ENCODE measurements at regions not wholly inside any gene's neighbourhood (a gene's known extent, or its start where the extent isn't known, plus 50 kb on each side); places are given as distances from the start of the nearest gene placed in this dataset.
A peak's percentile ranks its signal among the peaks of the same experiment; 100 is the strongest.

DNA sequence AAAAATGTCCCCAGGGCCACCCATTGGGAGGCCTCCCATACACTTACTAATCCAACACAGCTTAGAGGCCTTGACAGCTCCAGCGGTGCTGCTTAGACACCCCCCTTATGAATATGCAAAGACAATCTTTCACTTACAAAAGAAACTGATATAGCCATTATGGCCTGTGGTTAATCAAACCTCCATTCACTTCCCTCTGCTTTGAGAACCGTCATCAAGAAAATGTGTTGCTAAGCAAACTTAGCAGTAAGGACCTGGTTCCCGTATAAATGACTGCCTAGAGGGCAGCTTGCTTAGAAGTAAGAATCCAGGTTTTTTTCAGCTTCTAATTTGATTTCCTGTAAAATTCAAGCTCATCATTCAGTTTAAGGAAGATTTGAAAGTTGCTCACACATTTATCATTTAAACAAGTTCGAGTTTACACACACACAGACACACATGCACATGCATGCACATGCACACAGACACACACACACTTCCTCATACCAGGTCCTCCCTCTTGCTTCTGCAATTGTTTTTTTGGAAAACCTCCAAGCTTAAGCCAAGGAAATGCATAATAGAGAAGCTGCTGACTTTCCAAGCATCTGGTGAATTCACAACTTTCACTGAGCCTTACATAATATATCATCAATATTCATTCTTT, 137.7 kb upstream of the BLID start:
- no peak for DNase-seq (ENCODE audit: low read depth, low spot score)
- dilution Hi-C loops (cut with MboI; ENCODE audit: extremely low pct_ligation_motif_present, low sequenced_read_pairs), result no loop called here
- Histone ChIP-seq H3K9me1 (ENCODE audit: control insufficient read depth, extremely low read depth, insufficient read depth, low read length) (no peaks in the 10 kb centered on the region), H3K4me1 (ENCODE audit: control insufficient read depth, extremely low read depth, insufficient read depth, low read length) (peaks cover 26% of the 10 kb centered on the region), H3K9me3 (ENCODE audit: control insufficient read depth, low read depth, low read length) (no peaks in the 10 kb centered on the region), H3K79me2 (ENCODE audit: control insufficient read depth, insufficient read depth, low read length) (no peaks in the 10 kb centered on the region), H3K27ac (ENCODE audit: control insufficient read depth, insufficient read depth, low read length) (peak overlapping the region; percentile 22), H3K36me3 (ENCODE audit: control insufficient read depth in 2 of 2, extremely low read depth in 1 of 2, insufficient read depth in 2 of 2, low read length in 2 of 2) (no peaks in the 10 kb centered on the region), H3K9ac (ENCODE audit: control insufficient read depth, extremely low read depth, insufficient read depth, low read length) (no peak overlapping the region), H4K20me1 (ENCODE audit: control insufficient read depth, extremely low read depth, insufficient read depth, low read length) (no peaks in the 10 kb centered on the region), H2AFZ (ENCODE audit: control insufficient read depth, low read length) (peak overlapping the region; percentile 49), H3K4me3 (ENCODE audit: control insufficient read depth in 2 of 3, extremely low read depth in 1 of 3, insufficient read depth in 2 of 3, low read depth in 1 of 3, low read length in 3 of 3) (no peak overlapping the region), H3K27me3 (ENCODE audit: control insufficient read depth, extremely low read depth, insufficient read depth, low read length) (no peaks in the 10 kb centered on the region), H3K4me2 (ENCODE audit: control insufficient read depth, extremely low read depth, insufficient read depth, low read depth, low read length) (peak overlapping the region; percentile 73)
- FAIRE-seq, result peak; percentile 39
- TF ChIP-seq, protein P1, sequence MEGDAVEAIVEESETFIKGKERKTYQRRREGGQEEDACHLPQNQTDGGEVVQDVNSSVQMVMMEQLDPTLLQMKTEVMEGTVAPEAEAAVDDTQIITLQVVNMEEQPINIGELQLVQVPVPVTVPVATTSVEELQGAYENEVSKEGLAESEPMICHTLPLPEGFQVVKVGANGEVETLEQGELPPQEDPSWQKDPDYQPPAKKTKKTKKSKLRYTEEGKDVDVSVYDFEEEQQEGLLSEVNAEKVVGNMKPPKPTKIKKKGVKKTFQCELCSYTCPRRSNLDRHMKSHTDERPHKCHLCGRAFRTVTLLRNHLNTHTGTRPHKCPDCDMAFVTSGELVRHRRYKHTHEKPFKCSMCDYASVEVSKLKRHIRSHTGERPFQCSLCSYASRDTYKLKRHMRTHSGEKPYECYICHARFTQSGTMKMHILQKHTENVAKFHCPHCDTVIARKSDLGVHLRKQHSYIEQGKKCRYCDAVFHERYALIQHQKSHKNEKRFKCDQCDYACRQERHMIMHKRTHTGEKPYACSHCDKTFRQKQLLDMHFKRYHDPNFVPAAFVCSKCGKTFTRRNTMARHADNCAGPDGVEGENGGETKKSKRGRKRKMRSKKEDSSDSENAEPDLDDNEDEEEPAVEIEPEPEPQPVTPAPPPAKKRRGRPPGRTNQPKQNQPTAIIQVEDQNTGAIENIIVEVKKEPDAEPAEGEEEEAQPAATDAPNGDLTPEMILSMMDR (optimal IDR thresholded peaks at IDR 0.05 in 1 of 3, IDR thresholded peaks at IDR 0.05 in 1 of 3, conservative IDR thresholded peaks at IDR 0.05 in 1 of 3; ENCODE audit: extremely low read depth in 1 of 3, insufficient read depth in 2 of 3, low read length in 3 of 3), result no peak
- TF ChIP-seq EZH2 (IDR thresholded peaks at IDR 0.05; ENCODE audit: low read length), result no peak

DNA sequence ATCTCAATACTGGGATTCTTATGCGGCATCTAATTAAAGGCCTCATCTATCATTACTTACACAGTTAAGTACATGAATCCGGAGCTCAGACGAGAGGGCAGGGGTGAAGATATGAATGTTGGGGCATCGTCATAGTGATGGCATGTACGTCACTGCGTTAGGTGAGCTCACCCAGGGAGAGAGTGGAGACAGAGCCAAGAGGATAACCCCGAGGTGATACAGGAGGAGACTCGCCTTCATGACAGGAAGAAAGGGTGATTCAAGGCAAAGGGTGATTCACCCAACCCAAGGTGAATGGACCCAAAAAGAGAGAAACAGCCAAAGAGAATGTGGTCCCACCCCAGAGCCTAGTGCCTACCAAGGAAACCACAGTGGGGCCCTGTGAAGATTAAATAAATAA, 132.9 kb upstream of the BLID start:
- no peaks in the 10 kb centered on the region for H3K9me1 ChIP-seq (ENCODE audit: control insufficient read depth, extremely low read depth, insufficient read depth, low read length)
- dilution Hi-C loops (cut with MboI; ENCODE audit: extremely low pct_ligation_motif_present, low sequenced_read_pairs), result no loop called here
- no peak overlapping the region for H3K27ac ChIP-seq (ENCODE audit: control insufficient read depth, insufficient read depth, low read length)
- H3K36me3 ChIP-seq (ENCODE audit: control insufficient read depth in 2 of 2, extremely low read depth in 1 of 2, insufficient read depth in 2 of 2, low read length in 2 of 2), result no peaks in the 10 kb centered on the region
- H4K20me1 ChIP-seq (ENCODE audit: control insufficient read depth, extremely low read depth, insufficient read depth, low read length), result no peaks in the 10 kb centered on the region
- H3K79me2 ChIP-seq (ENCODE audit: control insufficient read depth, insufficient read depth, low read length), result no peaks in the 10 kb centered on the region
- DNase-seq (ENCODE audit: low read depth, low spot score) (peak; percentile 80), FAIRE-seq (peak; percentile 96)
- peak overlapping the region; percentile 2 for H3K4me2 ChIP-seq (ENCODE audit: control insufficient read depth, extremely low read depth, insufficient read depth, low read depth, low read length)
- TF ChIP-seq EZH2 (IDR thresholded peaks at IDR 0.05; ENCODE audit: low read length), result no peak
- TF ChIP-seq, protein P1 (optimal IDR thresholded peaks at IDR 0.05 in 1 of 3, IDR thresholded peaks at IDR 0.05 in 1 of 3, conservative IDR thresholded peaks at IDR 0.05 in 1 of 3; ENCODE audit: extremely low read depth in 1 of 3, insufficient read depth in 2 of 3, low read length in 3 of 3), result no peak
- H3K4me1 ChIP-seq (ENCODE audit: control insufficient read depth, extremely low read depth, insufficient read depth, low read length), result peaks cover 27% of the 10 kb centered on the region
- no peaks in the 10 kb centered on the region for H3K27me3 ChIP-seq (ENCODE audit: control insufficient read depth, extremely low read depth, insufficient read depth, low read length)
- no peak overlapping the region for H2AFZ ChIP-seq (ENCODE audit: control insufficient read depth, low read length)
- no peak overlapping the region for H3K9ac ChIP-seq (ENCODE audit: control insufficient read depth, extremely low read depth, insufficient read depth, low read length)
- H3K4me3 ChIP-seq (ENCODE audit: control insufficient read depth in 2 of 3, extremely low read depth in 1 of 3, insufficient read depth in 2 of 3, low read depth in 1 of 3, low read length in 3 of 3), result no peak overlapping the region
- no peaks in the 10 kb centered on the region for H3K9me3 ChIP-seq (ENCODE audit: control insufficient read depth, low read depth, low read length)
